ENCODE measurements at regions not wholly inside any gene's neighbourhood (a gene's known extent, or its start where the extent isn't known, plus 50 kb on each side); places are given as distances from the start of the nearest gene placed in this dataset.
A peak's percentile ranks its signal among the peaks of the same experiment; 100 is the strongest.

DNA sequence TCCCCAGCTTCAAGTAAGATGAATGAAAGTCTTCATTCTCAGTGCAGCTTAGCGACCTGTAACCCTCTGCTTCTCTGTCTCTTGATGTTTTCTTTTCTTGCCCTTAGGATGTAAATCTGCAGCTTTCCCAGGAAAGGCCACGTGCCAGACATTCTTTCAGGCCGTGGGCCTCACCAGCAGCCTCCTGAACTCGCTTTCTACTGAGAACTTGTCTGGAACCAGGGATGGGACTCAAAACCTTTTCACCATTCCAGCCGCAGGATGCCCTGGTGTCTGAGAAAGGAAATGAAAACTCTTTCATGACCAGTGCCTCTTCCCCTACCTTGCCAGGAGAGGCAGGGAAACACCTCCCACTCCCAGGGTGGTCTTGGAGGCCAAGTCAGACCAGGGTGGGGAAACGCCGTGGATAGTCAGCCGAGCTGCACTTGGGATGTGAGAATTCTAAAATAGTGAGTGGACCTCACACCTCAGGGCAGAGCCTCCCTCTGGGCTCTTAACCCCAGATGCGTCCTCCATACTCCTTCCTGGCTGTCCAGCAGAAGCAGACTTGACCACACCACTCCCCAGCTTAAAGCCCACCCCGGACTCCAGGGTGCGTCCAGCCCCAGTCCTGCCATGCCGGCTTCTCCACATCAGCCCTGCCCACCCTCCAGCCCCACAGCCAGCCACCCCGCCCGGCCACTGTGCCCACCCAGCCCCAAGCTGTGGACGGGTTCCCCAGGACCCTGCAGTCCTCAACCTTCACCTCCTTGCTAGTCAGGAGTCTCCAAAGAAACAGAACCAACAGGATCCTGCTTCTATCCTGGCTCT lies 115.5 kb downstream of the TWIST2 start:
- no peak for DNase-seq (ENCODE audit: low spot score)

DNA sequence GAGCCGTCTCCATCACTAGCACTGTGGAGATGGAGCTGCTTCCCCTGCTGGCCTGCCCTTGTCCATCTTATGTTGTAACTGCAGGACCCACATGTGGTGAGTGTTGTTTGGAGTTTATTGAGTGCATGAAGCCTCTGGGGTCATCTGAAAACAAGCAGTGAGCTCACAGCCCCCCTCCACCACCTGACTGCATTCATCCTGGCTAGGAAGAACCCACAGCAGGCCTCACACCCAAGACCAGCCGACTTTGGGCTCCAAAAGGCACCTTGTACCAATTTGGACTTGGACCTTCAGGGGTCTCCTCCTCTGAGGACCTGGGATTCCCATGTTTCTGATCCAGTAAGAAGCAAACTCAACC lies 116.1 kb downstream of the TWIST2 start:
- DNase-seq (ENCODE audit: low spot score): no peak

DNA sequence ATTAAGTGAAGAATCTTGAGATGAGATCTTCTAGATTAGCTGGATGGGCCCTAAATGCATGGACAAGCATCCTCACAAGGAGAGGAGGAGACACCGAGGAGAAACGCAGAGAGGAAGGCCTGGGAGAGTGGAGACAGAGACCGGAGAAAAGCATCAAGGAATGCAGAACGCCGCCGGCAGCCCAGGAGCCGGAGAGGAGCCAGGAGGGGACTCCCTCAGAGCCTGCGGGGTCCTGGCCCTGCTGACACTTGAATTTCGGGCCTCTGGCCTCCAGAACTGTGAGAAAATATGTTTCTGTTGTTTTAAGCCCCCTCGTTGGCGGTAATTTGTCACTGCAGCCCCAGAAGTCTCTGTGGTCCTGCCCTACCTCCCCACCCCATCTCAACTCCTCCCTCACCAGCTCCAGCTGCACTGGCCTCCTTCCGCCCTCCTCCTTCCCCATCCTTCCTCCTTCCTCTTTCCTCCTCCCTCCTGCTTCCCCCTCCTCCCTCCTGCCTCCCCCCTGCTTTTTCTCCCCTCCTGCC lies 116.7 kb downstream of the TWIST2 start:
- no peak for DNase-seq (ENCODE audit: low spot score)

DNA sequence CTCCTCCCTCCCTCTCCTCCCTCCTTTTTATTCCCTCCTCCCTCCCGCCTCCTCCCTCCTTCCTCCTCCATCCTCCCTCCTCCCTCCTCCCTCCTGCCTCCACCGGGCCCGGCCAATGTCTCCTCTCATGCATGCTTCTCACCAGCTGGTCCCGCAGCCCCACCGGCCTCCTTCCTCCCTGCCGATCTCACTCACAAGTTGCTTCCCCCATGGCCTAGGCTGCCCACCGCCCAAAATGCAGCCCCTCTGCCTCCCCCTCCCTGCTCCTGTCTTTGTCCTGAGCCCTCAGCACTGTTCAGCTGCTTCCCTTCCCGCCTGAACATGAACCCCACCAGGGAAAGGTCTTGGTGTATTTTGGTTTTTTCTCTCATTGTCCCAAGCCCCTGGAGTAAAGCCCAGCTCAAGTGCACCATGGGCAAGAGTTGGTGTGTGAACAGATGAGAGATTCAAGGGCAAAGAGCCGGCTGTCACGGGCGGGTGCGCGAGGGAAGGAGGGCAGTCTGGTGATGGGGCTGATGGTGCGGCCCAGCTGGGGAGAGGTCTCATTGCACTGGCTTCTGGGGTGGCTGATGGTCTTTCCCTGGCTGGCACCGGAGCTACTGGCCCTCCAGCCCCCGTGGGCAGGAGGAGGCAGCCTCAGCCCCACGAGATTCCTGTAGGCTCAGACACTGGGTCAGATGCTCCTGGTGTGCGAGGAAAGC lies 117.6 kb downstream of the TWIST2 start:
- DNase-seq (ENCODE audit: low spot score): no peak

DNA sequence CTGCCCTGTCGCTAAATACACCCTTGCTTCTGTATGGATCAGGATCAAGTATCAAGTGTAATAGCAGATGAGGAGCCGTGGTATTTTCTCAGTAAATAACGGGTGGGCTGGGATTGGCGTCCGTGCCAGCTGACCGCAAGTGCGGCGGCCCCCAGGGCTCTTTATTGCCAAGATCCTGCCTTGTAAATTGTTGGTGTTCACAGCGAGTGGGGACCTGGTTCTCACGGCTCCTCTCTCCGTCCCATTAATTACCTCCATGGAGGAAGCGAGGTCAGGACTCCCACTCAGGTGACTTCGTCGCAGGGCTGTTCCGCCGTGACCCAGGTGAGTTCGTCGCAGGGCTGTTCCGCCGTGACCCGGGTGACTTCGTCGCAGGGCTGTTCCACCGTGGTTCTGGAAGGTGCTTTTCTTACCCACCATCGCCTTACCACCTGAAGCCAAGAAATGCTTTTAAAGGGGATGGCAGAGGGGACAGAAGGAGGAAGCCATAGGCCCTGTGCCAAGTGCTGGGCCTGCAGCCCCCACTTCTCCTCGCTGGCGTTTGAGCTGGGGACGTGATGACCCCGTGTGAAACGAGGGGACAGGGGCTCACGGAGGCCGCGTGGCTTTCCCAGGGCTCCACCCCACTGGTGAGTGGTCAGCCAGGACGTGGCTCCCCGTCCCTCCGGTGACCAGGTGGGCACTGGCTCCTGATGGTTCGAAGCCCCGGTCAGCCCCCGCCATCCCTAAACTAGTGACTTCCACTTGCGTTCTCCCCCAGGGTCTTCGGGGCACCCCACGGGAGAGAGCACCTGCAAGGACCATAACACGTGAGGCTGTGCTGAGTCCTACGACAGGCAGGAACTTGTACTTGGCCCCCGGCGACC lies 118.4 kb downstream of the TWIST2 start:
- DNase-seq (ENCODE audit: low spot score): no peak

DNA sequence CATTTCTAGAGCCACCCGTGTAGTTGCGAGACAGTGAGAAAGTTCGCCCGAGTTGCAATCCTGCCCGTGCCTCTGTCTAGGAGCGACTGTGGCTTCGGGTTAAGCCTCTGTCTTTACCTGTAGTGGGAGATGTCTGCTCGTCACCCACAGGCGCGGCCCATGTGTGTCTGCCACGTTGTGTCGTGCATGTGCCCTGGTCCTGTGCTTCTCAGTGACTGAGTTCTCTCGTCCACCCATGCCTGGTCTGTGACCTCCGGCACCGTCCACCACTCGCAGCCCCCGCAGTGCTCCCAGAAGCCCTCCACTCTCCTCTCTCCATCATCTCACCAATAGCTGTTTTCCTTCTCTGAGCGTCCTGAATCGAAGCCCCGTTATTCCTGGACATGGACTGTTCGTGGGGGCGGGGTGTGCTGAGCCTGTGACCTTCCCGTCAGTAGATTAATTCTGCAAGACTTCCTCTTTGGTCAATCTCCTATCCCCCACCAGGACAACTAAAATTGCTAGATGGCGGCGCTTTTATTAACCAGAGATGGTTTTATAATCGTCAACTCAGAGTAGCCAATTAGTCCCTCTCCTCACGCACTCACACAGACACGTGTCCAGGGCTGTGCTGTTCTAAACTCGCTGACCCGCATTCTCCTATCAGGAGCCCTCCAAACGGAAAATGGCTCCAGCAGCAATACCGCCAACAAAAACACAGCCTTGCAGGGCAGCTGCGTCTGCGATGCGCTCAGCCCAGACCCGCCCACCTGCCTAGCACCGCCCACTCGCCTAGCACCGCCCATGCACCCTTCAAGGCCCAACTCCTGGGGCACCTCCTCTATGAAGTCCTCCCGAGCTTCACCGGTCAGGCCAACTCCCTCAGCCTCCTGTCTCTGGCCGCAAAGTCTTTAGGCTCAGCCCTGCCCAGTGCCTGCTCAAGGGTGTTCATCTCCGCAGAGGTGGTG lies 119.4 kb downstream of the TWIST2 start:
- DNase-seq (ENCODE audit: low spot score): peak; percentile 57

DNA sequence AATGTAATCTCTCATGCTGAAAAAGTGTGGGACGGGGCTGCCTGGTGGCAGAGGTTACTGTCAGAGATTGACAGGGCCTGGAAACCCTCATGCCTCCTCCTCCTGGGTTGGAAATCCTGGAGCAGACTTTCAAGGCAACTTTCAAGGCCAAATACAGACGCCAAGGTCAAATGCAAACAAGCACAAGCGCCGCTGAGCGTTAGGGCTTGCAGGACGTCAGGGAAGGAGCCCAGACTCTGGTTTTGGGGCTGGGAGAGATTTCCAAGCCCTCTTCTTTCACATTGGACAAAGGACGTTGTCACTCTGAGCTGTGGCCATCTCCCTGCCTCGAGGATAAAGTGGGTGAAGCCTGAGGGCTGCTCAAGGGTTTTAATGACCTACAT lies 120.1 kb downstream of the TWIST2 start:
- DNase-seq (ENCODE audit: low spot score): no peak

DNA sequence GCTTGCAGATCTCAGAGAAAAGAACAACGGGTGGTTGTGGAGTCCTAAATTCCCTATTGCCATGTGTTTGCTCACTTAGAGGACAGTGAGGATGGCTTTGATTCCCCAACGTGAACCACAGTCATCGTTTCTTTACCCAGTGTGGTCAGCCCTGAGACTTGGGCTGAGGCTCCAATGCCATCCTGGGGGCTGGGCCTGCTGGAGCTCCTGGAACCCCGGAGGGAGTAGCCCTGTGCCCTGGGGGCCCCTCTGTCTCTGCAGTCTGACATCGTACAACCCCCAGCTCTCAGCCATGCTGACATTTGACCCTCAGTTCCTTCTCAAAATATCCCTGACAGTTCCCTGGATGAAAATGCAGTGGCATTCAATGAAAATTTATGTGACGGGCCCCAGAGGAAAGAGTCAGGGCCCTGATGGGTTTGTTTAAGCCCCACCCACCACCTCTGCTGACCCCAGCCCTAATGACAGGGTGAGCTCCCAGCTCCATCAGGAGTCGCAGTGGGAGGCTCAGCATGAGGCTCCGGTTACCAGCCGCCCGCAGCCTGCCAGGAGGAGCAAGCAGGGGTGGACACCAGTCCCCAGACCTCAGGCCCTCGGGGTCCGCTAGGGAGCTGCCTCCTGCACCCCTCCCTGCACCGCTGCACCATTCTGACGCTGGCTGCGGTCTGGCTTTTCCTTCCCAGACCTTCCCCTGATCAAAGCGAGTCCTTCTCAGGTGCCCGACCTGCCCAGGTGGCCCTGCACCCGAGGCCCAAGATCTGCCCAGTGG lies 120.9 kb downstream of the TWIST2 start:
- no peak for DNase-seq (ENCODE audit: low spot score)

DNA sequence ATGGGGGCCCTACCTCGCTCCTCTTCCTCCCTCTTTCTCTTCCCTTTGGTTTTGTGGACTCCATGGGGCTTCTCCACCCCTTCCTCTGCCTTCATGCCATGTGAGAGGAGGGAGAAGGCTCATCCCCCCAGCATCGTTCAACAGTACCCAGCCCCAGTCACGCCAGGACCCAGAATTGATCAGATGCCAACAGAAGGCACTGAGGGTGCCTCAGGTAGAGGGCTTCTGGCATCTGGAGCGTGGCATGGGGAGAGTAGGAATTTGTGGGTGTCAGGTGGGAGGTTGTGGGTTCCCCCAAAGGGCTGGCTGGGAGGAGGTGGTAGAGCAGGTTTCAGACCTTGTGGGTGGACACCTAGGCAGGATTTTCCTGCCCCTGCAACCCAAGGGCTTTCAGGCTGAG lies 122.0 kb downstream of the TWIST2 start:
- DNase-seq (ENCODE audit: low spot score): no peak

DNA sequence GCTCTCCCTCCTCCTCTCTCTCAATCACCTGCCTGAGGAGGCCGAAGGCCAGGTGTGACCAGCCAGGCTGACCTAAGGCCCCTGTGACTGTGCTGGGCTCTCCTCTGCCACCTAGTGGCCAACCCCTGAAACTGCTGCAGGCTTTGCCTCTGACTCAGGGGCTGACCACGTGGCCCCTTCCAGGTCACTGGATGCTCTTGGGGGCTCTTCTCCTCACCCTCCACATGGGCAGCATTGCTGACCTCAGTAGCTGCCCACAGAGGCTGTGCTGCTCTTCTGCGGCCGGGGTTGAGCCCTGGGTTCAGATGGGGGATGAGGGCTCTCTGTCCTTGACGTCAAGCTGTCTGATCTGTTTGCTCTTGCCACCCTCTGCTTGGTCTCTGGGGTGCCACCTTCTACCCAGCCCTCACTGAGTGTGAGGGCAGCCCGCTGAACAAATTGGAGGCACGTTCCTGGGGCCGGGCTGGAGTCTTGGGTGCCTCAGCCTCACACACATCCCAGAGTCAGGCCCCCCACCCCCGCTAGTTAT lies 122.7 kb downstream of the TWIST2 start:
- DNase-seq (ENCODE audit: low spot score): peak; percentile 92

DNA sequence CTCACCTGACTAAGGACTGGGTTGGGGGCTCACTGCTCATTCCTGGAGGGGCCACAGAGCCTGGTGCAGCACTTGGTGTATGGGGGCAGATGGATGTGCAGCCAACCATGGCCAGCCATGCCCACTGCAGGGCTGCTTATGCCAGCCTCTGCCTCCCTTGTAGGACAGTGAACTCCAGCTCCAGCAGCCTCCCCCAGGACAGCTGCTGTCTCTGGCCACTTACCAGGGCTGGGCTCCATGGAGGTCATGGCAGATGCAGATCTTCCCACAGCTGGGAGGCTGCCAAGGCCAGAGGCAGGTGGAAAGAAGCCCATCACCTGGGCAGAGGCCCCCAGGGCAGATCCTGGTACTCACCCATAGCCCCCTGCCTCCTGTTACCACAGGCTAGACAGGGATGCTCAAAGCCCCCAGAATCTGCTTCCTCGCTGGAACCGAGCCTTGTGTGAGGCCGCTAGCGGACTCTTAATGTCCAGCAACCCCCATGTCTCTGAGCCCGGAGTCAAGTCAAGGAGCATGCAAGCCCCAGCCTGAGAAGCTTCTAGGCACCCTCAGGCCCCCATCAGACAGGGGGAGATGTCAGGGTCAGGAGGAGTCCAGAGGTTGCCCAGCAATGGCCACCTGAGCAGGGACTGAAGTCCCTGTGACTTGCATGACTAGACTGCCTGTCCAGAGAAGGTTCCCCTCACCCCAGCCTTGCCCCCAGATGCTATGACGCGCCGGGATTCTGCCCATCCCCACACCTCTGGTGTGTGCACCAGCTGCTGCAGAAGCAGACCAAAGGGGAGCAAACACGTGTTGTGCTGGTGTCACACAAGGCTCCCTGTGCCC lies 123.6 kb downstream of the TWIST2 start:
- no peak for DNase-seq (ENCODE audit: low spot score)

DNA sequence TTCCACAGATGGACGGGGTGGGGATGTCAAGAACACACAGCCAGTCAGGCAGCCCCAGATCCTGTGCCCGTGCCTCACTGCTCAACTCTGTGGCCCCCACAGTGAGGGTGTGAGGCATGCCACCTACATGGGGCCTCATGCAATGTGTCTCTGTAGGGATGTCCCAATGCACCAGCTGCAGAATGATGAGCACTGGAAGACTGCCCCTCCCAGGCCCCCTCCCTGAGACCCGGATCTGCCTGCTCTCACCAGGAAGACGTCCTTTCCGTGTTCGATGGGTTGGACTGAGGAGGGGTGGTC lies 124.2 kb downstream of the TWIST2 start:
- no peak for DNase-seq (ENCODE audit: low spot score)

DNA sequence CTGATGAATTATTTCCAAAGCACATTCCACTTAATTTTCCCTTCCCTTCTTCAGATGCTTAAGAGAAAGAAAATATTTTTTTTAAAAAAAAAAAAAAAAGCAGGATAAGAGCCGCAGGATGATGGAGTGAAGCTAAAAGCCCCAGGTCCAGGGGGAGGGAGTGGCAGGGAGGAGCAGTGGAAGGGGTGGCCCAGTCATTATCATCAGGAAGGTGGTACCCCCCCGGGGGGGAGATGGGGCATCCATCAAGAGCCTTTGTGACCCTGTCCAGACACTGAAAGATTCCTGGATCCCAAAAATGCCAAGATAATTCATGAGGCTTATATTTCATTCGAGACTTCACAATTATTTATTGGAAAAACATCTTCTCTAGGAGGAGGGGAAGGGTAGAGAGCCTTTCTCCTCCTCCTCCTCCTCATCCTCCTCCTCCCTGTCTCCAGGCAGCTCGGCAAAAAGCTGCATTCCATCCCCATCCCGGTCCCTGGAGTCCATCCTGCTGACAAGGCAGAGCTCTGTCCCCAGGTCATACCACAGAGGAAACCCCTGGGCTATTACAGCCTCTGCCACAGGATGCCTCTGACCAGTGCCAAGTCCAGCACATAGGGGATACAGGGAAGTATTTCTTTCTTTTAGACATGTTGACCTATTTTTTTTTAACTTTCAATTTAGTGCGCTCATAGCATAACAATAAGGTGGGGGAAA lies 125.3 kb downstream of the TWIST2 start:
- no peak for DNase-seq (ENCODE audit: low spot score)

DNA sequence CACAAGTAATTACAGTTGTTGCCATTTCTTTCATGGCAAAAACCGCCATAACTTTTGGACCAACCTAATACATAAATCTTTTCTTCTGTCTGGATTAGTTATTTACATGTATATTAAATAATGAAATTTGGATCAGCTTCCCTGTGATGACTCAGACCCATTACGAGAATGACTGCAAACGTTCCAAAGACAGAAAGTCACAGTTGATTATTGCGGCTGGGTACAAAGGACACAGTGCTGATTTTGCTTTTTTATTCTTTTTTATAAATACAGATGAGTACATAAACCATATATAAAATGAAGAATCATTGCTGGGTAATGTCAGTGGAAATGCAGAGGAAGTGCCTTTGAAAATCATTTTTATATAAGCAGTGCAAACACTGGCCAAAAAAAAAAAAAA lies 126.2 kb downstream of the TWIST2 start:
- no peak for DNase-seq (ENCODE audit: low spot score)

DNA sequence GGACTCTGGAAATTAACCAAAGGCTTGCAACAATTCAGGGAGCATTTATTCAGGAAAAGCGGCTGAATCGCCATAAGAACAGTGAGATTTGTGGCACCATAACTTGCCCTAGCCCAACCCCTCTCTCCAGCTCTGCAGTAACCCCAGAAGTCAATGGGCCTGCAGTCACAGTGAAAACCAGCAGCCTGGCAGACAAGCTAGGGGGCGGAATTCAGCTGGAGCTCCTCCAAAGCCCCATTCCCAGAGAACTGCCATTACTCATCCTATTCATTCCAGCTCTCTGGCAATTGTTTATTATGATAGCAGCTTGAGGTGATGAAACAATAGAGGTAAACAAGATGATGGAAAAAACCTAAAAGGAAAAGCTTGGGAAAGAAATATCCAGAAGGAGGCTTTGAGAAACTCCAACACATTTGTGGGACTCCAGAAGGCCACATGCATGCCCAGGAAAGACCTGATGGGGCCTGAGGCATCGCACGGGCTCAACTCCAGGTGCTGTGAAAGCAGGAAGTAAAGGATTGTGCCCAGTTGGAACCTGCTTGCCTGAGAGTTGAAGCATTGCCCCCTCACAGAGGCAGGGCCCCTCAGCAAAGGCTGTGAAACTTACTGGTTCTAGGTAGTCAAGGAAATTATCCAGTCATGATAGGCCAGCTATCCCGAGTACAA lies 126.7 kb downstream of the TWIST2 start:
- peak; percentile 48 for DNase-seq (ENCODE audit: low spot score)

DNA sequence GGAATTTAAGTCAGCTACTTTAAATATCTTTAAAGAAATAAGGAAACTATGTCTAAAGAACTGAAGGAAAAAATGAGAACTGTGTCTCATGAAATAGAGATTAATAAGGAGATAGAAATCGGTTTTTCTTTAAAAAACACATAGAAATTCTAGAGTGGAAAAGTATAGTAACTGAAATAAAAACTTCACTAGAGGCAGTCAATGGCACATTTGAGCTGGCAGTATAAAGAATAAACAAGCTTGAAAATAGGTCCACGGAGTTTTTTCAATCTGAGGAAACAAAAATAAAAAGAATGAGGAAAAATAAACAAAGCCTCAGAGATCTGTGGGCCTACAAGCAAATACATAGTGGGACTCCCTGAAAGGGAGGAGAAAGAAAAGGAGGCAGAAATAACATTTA lies 127.5 kb downstream of the TWIST2 start:
- DNase-seq (ENCODE audit: low spot score): no peak

DNA sequence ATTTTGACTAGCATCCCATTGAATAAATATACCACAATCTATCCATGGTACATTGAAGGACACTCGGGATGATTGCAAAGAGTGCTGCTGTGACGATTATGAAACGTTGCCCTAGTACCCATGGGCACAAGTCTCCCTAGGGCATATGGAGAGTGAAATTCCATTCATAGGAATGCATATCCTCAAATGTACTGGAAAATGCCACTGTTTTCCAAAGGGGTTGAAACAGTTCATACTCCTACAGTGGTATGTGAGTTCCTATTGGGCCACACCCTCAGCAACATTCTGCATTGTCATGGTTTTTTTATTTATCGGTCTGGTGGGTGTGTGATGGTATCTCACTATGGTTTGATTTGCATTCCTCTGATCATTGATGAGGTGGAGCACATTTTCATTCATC lies 130.6 kb downstream of the TWIST2 start:
- no peak for DNase-seq (ENCODE audit: low spot score)

DNA sequence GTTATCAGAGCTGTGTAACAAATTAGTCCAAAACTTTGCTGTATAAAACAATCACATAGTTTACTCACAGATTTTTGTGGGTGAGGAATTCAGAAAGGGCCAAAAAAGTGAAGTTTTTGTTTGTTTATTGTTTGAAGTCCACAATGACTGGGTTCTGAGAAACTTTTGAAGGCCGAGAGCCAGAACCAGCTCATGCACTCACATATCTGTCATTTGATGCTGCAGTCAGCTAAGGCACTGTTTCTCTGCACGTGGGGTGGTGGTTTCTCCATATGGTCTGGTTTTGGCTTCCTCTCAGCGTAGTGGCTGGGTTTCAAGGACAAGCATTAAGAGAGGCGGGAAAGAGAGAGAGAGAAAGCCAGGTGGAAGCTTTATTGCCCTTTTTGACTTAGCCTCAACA lies 131.8 kb downstream of the TWIST2 start:
- DNase-seq (ENCODE audit: low spot score): no peak
